BJ (cell line): ENCODE measurements at regions not wholly inside any gene's neighbourhood (a gene's known extent, or its start where the extent isn't known, plus 50 kb on each side); places are given as distances from the start of the nearest gene placed in this dataset.

ENCODE experiments used
- CTCF ChIA-PET: fragments of 350-600 bp; formaldehyde crosslinking; extraction: SDS; loops from one replicate; lab custom pipeline; 2021; ENCODE audit warnings: antibody characterized with exemption, inconsistent platforms; lab: Yijun Ruan, JAX
- POLR2A ChIA-PET: fragments of 300-600 bp; sonication (Branson Sonifier 250); formaldehyde crosslinking; extraction: SDS; loops from one replicate; lab custom pipeline; 2021; ENCODE audit warnings: antibody characterized with exemption; lab: Charles Lee
- DNase-seq: peaks from one replicate; pipeline ENCODE4 v3.0.0-alpha.2; 2011; ENCODE audit warnings: low read depth
- H3K27me3 ChIP-seq: 2 replicates; pipeline ENCODE4 v1.6.0; 2011; ENCODE audit warnings: low read length; ENCODE audit not compliant: control insufficient read depth, insufficient read depth
- H3K36me3 ChIP-seq: 2 replicates; pipeline ENCODE4 v1.5.1; 2011; ENCODE audit warnings: low read length; ENCODE audit not compliant: control insufficient read depth, insufficient read depth
- H3K4me3 ChIP-seq: 2 replicates; pipeline ENCODE4 v1.5.1; 2011; ENCODE audit warnings: low read depth, mild to moderate bottlenecking, control low read depth, low read length
- TF ChIP-seq, protein P1 (sequence below): IDR thresholded peaks from 2 replicates; pipeline ENCODE4 v1.5.1; 2011; ENCODE audit warnings: low read depth, mild to moderate bottlenecking, control low read depth, inconsistent platforms, low read length, moderate library complexity; ENCODE audit not compliant: insufficient read depth

DNA sequence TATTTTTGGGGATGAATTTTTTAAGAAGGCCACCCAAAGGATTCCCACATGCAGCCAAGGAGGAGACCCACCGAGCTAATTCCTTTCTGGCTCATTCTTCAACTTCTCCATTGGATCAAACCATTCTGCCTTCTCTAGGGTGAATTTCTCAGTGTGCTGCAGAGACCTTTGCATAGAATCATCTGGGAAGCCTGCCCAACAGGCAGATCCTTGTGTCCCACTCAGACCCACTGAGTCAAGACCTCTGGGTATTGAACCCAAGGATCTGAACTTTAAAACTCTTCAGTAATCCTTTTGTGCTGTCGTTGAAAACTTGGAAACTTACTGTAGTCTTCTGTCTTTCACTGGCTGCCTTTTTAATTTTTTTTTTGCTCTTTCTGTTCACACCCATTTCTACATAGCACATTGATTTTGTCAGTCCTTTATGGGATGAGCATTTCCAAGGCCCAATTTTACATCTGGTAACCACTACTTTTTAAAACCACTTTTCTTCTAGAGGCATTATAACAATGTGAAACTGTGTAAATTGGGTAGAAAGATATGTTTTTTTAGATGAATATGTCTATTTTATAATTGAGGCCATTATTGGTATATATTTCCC lies 120.2 kb downstream of the TSN start:
- TF ChIP-seq, protein P1, sequence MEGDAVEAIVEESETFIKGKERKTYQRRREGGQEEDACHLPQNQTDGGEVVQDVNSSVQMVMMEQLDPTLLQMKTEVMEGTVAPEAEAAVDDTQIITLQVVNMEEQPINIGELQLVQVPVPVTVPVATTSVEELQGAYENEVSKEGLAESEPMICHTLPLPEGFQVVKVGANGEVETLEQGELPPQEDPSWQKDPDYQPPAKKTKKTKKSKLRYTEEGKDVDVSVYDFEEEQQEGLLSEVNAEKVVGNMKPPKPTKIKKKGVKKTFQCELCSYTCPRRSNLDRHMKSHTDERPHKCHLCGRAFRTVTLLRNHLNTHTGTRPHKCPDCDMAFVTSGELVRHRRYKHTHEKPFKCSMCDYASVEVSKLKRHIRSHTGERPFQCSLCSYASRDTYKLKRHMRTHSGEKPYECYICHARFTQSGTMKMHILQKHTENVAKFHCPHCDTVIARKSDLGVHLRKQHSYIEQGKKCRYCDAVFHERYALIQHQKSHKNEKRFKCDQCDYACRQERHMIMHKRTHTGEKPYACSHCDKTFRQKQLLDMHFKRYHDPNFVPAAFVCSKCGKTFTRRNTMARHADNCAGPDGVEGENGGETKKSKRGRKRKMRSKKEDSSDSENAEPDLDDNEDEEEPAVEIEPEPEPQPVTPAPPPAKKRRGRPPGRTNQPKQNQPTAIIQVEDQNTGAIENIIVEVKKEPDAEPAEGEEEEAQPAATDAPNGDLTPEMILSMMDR, result no peak
- Histone ChIP-seq H3K27me3 (peaks cover 2% of the 10 kb centered on the region; the same call in 1 of the 2 replicates), H3K36me3 (no peaks in the 10 kb centered on the region), H3K4me3 (no peak overlapping the region)
- DNase-seq, result no peak
- ChIA-PET POLR2A (no interaction called here), CTCF (no interaction called here)

DNA sequence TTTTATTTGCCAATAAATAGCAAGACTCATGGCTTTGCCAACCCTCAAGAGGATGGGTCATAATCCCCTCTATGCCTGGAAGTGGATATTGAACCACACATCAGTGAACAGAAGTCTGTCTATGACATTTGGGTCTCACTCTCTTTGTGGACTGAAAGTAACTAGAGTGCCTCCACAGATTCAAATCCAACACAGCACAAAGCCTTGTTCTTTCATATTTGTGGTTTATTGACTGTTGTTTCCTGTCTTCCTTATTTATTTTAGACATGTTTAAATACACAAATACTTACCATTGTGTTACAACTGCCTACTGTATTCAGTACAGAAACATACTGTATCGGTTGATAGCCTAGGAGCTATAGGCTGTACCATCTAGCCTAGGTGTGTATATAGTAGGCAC lies 121.9 kb downstream of the TSN start:
- CTCF ChIA-PET, result interaction anchor here (1.0 to 1.4 kb wide), 3 partner anchors 11 to 20 kb away, joined by 3 to 4 read pairs (median 3); no protein-coding TSS in a partner anchor
- TF ChIP-seq, protein P1, result no peak
- Histone ChIP-seq H3K36me3 (no peaks in the 10 kb centered on the region), H3K4me3 (no peak overlapping the region), H3K27me3 (peaks cover 4% of the 10 kb centered on the region)
- DNase-seq, result no peak
- POLR2A ChIA-PET, result no interaction called here

DNA sequence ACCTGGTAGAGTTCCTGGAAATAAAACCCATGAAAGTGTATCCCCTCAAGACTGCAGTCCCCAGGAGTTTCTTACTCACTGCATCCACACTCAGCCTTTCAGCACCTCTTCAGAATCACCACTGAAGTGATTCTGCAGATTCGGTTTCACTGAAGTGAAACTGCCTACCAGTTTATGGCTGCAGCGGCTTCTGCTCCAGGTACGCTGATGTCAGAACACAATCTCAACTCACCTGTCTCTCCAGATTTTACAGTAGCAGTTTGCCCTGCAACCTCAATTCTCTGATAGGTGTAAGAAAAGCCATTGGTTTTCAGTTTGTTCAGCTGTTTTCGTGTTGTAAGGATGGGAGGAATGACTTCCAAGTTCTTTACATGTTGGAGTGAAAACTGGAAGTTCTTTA lies 124.8 kb downstream of the TSN start:
- no peak for DNase-seq
- CTCF ChIA-PET, result no interaction called here
- Histone ChIP-seq H3K4me3 (no peak overlapping the region), H3K27me3 (peaks cover 5% of the 10 kb centered on the region), H3K36me3 (no peaks in the 10 kb centered on the region)
- POLR2A ChIA-PET, result no interaction called here
- TF ChIP-seq, protein P1, result no peak

DNA sequence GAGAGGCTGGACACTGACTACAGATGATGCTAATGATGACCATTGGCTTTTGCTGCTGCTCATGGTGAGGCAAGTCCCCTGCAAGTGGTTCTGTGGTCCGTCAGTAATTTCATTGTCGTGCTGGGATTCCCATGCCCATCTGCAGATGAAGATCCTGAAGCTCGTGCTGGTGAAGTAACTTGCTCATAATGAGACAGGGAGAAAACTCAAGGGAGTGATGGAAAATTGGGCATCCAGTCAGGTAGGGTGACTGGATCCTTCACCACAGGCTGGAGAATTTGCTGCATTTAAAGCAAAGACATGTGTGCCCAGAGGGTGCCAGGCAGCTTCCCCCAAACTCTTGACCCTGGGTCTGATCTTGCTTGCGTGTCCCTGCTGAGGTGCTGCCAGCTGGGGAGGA lies 125.6 kb downstream of the TSN start:
- TF ChIP-seq, protein P1, result no peak
- Histone ChIP-seq H3K36me3 (no peaks in the 10 kb centered on the region), H3K4me3 (no peak overlapping the region), H3K27me3 (peaks cover 3% of the 10 kb centered on the region; the same call in 1 of the 2 replicates)
- ChIA-PET POLR2A (no interaction called here), CTCF (interaction anchor here (1.6 kb wide), 1 partner anchor 13 kb away, joined by 7 read pairs; no protein-coding TSS in a partner anchor)
- DNase-seq, result no peak

DNA sequence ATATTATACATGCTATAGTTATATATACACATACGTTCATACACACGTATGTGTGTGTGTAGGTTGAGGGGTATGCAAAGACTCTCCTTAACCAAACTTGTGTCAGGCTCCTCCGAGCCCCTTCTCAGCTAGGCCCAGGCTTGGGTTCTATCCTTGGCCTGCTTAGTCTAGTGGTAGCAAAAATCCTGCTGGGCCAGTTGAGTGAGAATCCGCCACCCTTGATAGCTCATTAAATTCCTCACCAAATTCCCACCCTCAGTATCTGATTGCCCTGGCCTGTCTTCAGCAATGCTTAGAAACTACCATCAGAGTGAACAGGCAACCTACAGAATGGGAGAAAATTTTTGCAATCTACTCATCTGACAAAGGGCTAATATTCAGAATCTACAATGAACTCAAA lies 126.5 kb downstream of the TSN start:
- CTCF ChIA-PET, result interaction anchor here (1.6 kb wide), 1 partner anchor 12 kb away, joined by 7 read pairs; no protein-coding TSS in a partner anchor
- peaks cover 3% of the 10 kb centered on the region; the same call in 1 of the 2 replicates for H3K27me3 ChIP-seq

More for the DNA sequence above, 126.5 kb downstream of the TSN start:
- Histone ChIP-seq H3K4me3 (no peak overlapping the region), H3K36me3 (no peaks in the 10 kb centered on the region)
- POLR2A ChIA-PET, result no interaction called here
- DNase-seq, result no peak
- TF ChIP-seq, protein P1, result no peak
